IPS-18a (cell line): ENCODE measurements at regions not wholly inside any gene's neighbourhood (a gene's known extent, or its start where the extent isn't known, plus 50 kb on each side); places are given as distances from the start of the nearest gene placed in this dataset.
"Not testable (repeated sequence)": the region's sequence is repeated elsewhere in the genome, so short reads cannot be mapped to it uniquely, and the experiment has no call there.

Experiments used
- H3K27ac ChIP-seq: one replicate; pipeline ENCODE4 v1.5.1; 2013; ENCODE audit warnings: low read length
- H3K27me3 ChIP-seq: one replicate; pipeline ENCODE4 v1.6.1; 2013; ENCODE audit warnings: mild to moderate bottlenecking, low read length; ENCODE audit not compliant: control insufficient read depth, insufficient read depth
- H3K36me3 ChIP-seq: one replicate; pipeline ENCODE4 v1.6.1; 2013; ENCODE audit warnings: low read depth, low read length; ENCODE audit not compliant: control insufficient read depth
- H3K4me1 ChIP-seq: one replicate; pipeline ENCODE4 v1.6.1; 2013; ENCODE audit warnings: low read depth, low read length; ENCODE audit not compliant: control insufficient read depth
- H3K4me3 ChIP-seq: one replicate; pipeline ENCODE4 v1.5.1; 2013; ENCODE audit warnings: low read length
- H3K9ac ChIP-seq: one replicate; pipeline ENCODE4 v1.6.1; 2013; ENCODE audit warnings: mild to moderate bottlenecking, low read length, moderate library complexity
- H3K9me3 ChIP-seq: one replicate; pipeline ENCODE4 v1.6.1; 2013; ENCODE audit warnings: low read depth, low read length; ENCODE audit not compliant: control insufficient read depth

DNA sequence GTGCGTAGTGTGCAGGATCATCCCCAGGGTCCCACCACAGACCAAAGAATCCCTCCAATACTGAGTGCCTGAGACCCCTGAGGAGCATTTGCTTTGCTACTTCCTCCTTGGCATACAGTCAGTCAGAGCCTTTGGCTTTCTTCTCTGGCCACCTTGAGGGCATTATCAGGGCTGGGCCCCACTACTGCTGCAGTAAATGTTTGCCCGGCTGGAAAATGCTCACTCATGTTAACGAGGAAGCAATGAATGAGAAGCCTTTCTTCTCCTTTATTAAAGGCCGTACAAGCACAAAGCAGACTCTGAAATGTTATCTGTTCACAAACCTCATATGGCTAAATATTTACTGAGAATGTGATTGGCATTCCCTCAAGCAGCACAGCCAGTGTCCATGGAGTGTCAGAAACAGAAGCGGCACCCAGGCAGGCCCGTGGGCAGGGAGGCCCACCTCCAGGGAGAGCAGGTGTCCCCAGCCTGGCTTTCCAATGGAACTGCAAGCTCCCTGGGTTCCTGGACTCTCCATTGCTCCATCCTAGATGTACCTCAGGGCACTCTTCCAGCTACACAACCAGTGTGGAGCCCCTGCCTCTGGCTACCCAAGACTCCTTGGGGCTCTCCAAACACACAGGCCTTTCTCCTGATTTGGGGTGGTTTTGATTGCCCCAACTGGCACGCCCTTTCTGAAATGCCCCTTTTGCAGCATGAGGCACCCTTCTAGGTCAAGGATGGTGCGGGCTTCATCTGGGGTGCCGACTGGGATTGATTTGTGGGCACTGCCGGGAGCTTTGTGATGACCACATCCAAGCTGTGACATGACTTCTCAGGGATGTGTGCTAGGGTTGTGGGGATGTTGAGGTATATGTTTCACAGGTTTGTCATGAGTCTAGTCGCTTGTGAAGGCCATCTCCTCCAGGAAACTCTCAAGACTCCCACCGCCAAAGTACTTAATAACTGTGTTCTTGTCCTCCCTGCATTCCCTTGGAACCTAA lies 195.6 kb downstream of the FAM43A start:
- Histone ChIP-seq H3K4me3 (no peak overlapping the region), H3K27ac (no peak overlapping the region), H3K36me3 (no peaks in the 10 kb centered on the region), H3K9ac (no peak overlapping the region), H3K4me1 (no peaks in the 10 kb centered on the region), H3K9me3 (no peaks in the 10 kb centered on the region), H3K27me3 (no peaks in the 10 kb centered on the region)

DNA sequence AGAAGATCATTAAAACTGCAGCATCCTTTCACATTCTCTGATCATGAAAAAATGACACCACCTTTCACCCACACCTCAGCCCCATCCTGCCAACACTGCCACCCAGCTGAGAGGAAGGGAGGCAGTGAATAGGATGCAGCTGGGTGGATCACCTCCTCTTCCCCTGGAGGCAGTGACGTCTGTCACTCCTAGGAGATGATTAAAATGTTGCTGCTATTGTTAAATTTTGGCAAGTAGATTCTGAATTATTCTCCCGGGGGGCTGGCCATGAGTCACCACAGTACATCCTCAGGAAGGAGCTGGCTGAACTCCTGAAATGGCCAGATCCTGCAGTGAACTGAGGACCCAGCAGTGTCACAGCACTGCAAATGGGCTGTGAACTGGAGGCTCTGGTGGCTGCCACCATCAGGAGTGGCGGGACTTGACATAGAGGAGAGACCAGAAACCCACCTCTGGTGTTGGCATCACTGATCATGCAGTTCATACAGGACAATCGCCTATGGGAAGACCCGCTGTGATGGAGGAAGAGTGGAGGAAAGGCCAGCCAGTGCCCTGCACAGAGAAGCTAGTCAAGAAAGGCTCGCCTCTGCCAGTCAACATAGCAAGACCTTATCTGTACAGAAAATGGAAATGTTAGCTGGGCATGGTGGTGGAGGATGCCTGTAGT lies 199.1 kb downstream of the FAM43A start:
- Histone ChIP-seq H3K27ac (no peak overlapping the region), H3K36me3 (no peaks in the 10 kb centered on the region), H3K4me3 (no peak overlapping the region), H3K9me3 (no peaks in the 10 kb centered on the region), H3K4me1 (no peaks in the 10 kb centered on the region), H3K27me3 (no peaks in the 10 kb centered on the region), H3K9ac (no peak overlapping the region)

DNA sequence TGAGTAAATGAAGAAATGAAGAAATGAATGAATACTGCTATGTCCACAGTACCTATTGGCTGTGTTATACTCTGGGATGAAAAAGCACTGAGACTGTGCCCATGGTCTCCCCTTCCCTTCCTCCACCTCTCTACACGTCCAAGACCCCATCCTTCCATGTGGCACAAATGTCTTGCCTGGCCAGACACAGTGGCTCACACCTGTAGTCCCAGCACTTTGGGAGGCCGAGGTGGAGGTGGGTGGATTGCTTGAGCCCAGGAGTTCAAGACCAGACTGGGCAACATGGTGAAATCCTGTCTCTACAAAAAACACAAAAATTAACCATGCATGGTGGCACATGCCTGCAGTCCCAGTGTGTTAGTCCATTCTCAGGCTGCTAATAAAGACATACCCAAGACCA lies 200.1 kb downstream of the FAM43A start:
- H3K4me3 ChIP-seq: no peak overlapping the region

DNA sequence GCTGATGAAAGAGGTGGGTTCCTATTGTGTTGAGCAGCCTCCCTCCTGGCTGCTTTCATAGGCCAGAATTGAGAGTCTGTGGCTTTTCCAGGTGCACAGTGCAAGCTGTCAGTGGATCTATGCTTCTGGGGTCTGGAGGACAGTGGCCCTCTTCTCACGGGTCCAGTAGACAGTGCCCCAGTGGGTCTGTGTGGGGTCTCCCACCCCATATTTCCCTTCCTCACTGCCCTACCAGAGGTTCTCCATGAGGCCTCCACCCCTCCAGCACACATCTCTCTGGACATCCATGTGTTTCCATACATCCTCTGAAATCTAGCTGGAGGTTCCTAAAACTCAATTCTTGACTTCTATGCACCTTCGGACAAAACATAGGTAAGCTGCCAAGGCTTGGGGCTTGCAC lies 201.2 kb downstream of the FAM43A start:
- Histone ChIP-seq H3K4me1 (no peaks in the 10 kb centered on the region), H3K9ac (no peak overlapping the region), H3K27me3 (no peaks in the 10 kb centered on the region), H3K4me3 (no peak overlapping the region), H3K36me3 (no peaks in the 10 kb centered on the region), H3K27ac (no peak overlapping the region), H3K9me3 (no peaks in the 10 kb centered on the region)

More for the DNA sequence above, 200.1 kb downstream of the FAM43A start:
- Histone ChIP-seq H3K36me3 (no peaks in the 10 kb centered on the region), H3K27ac (no peak overlapping the region), H3K4me1 (no peaks in the 10 kb centered on the region), H3K27me3 (no peaks in the 10 kb centered on the region), H3K9ac (no peak overlapping the region), H3K9me3 (no peaks in the 10 kb centered on the region)

GRCh38 chr3:194888062-194888461 lies 202.4 kb downstream of the FAM43A start:
- not testable (repeated sequence) for H3K27me3 ChIP-seq, H3K9ac ChIP-seq, H3K9me3 ChIP-seq, H3K4me1 ChIP-seq, H3K27ac ChIP-seq, H3K4me3 ChIP-seq, H3K36me3 ChIP-seq

DNA sequence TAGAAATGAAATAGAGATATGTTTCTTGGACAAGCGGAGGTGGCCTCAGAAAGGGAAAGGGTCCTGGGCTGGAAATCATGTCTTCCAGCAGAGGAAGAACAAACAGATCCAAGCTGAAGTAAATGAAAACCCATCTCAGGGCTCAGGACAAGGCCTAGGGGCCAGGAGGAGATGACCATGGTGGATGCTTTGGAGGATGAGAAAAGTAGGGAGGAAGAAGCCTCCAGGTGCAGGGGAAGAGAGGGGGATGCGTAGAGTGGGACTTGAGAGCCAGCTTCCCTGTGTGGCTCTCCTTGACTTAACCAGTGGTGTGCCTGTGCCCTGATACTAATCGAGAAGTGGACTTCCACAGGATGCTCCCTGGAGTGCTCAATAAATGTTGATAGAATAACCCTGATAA lies 203.2 kb downstream of the FAM43A start:
- H3K9ac ChIP-seq: no peak overlapping the region
- H3K4me3 ChIP-seq: no peak overlapping the region
- H3K9me3 ChIP-seq: no peaks in the 10 kb centered on the region
- H3K27me3 ChIP-seq: no peaks in the 10 kb centered on the region
- H3K4me1 ChIP-seq: no peaks in the 10 kb centered on the region
- no peak overlapping the region for H3K27ac ChIP-seq
- no peaks in the 10 kb centered on the region for H3K36me3 ChIP-seq

GRCh38 chr3:194890091-194890490 lies 204.4 kb downstream of the FAM43A start:
- Histone ChIP-seq H3K36me3 (no peaks in the 10 kb centered on the region), H3K27ac (no peak overlapping the region), H3K9me3 (no peaks in the 10 kb centered on the region), H3K27me3 (no peaks in the 10 kb centered on the region), H3K4me1 (no peaks in the 10 kb centered on the region), H3K9ac (no peak overlapping the region), H3K4me3 (no peak overlapping the region)

DNA sequence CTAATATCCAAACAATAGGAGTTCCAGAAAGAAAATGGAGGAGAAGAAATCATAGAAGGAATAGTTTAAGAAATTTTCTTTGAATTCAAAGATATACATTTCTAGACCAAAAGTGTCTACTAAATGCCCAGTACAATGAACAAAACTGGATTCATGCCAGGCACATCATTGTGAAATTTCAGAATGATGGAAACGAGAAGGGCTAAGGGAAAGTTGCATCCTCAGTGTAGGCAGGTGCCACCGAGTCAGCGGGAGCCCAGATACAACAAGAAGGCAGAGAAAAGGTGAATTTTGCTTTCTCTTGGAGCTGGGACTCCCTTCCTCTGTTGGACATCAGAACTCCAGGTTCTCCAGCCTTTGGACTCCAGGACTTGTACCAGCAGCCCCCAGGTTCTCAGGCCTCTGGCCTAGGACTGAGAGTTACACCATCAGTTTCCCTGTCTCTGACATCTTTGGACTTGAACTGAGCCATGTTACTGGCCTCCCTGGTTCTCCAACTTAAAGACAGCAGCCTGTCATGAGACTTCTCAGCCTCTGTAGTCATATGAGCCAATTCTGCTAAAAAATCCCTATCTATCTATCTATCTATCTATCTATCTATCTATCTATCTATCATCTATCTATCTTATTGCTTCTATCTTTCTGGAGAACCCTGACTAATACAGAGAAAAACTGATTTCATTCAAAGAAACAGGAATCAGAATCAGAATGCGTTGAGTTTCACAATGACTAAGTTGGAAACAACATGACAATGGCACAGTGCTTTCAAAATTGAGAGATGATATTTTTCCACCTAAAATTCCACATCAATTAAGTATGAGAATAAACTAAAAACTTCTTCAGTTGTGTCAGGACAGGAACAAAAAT lies 207.7 kb downstream of the FAM43A start:
- Histone ChIP-seq H3K36me3 (no peaks in the 10 kb centered on the region), H3K4me1 (no peaks in the 10 kb centered on the region), H3K4me3 (no peak overlapping the region), H3K27me3 (no peaks in the 10 kb centered on the region), H3K9ac (no peak overlapping the region), H3K27ac (no peak overlapping the region), H3K9me3 (no peaks in the 10 kb centered on the region)

DNA sequence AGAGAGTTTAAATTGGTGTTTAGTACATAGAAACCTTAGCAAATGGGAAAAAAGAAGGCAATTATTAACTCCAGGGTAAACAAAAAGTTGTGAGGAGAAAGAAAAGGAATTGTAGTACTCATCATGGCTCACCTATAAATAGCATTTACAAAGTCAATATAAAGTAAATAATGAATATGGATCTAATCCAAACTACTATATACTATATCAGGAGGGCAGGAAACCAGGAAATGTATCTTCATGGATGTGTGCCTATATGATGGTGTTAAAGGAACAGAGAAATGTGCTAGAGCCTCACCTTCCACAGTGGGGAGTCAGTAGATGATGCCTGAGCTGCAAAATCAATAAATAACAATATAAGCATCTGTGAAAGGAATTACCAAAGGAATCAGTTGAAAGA lies 208.9 kb downstream of the FAM43A start:
- no peak overlapping the region for H3K4me3 ChIP-seq
- no peak overlapping the region for H3K9ac ChIP-seq
- H3K9me3 ChIP-seq: no peaks in the 10 kb centered on the region
- H3K4me1 ChIP-seq: no peaks in the 10 kb centered on the region
- H3K36me3 ChIP-seq: no peaks in the 10 kb centered on the region
- no peaks in the 10 kb centered on the region for H3K27me3 ChIP-seq
- H3K27ac ChIP-seq: no peak overlapping the region

DNA sequence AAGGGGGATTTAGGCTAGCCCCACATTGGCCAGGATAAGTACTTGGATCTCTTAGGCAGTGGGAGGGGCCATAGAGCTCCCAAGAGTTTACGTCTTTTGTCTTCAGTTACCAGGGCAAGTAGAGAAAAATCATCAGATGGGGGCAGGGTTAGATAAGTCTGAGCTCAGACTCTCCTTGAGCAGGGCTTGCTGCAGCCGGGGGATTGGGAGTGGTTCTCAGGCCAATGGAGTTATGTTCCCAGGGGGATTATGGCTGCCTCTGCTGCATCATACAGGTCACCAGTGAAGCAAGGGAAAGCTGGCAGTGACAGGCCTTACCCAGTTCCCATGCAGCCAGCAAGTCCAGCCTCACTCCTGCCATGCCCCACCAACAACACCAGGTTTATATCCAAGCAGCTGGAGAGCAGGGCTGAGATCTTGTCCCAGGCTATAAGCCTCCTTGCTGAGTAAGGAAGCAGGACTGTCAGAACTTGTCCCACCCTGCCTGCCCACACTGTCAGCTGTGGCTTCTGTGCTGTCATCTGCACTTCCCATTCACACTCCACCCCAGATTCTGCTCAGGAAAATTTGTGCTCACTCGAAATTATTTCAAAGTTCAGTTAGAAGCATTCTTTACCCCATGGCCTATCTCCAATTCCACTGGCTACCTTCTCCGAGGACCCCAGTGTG lies 215.3 kb downstream of the FAM43A start:
- Histone ChIP-seq H3K4me3 (no peak overlapping the region), H3K9ac (no peak overlapping the region), H3K27me3 (no peaks in the 10 kb centered on the region), H3K36me3 (no peaks in the 10 kb centered on the region), H3K4me1 (no peaks in the 10 kb centered on the region), H3K27ac (no peak overlapping the region), H3K9me3 (no peaks in the 10 kb centered on the region)

- not testable (repeated sequence) for H3K4me1 ChIP-seq, H3K9me3 ChIP-seq, H3K36me3 ChIP-seq, H3K27me3 ChIP-seq, H3K4me3 ChIP-seq, H3K9ac ChIP-seq, H3K27ac ChIP-seq
Measured at GRCh38 chr3:194903447-194903846, 217.8 kb downstream of the FAM43A start.
